Thymus (tissue), 11 donors: ENCODE measurements at regions not wholly inside any gene's neighbourhood (a gene's known extent, or its start where the extent isn't known, plus 50 kb on each side); places are given as distances from the start of the nearest gene placed in this dataset.
"Not testable (repeated sequence)": the region's sequence is repeated elsewhere in the genome, so short reads cannot be mapped to it uniquely, and the experiment has no call there.

Experiments used
- DNase-seq, 9 donors: peaks; one replicate each; pipeline ENCODE4 v3.0.0-alpha.2; 2013; ENCODE audit warnings: low spot score in 9 of 9, low read depth in 6 of 9, missing footprints in 1 of 9
- H3K27ac ChIP-seq, 2 donors: one replicate each; pipeline ENCODE4 v1.5.1; 2013; ENCODE audit warnings: control low read depth in 1 of 2, low read depth in 1 of 2, low read length in 1 of 2, mild to moderate bottlenecking in 1 of 2, moderate library complexity in 1 of 2
- H3K27me3 ChIP-seq, 2 donors: one replicate each; pipeline ENCODE4 v1.5.1; 2013; ENCODE audit warnings: low read length in 1 of 2; ENCODE audit not compliant: control insufficient read depth in 2 of 2, insufficient read depth in 1 of 2
- H3K36me3 ChIP-seq, 2 donors: one replicate each; pipeline ENCODE4 v1.5.1; 2013; ENCODE audit warnings: low read length in 1 of 2, mild to moderate bottlenecking in 1 of 2, moderate library complexity in 1 of 2; ENCODE audit not compliant: control insufficient read depth in 2 of 2, insufficient read depth in 2 of 2
- H3K4me1 ChIP-seq, 2 donors: one replicate each; pipeline ENCODE4 v1.5.1; 2013; ENCODE audit warnings: low read length in 2 of 2; ENCODE audit not compliant: control insufficient read depth in 2 of 2, insufficient read depth in 2 of 2
- H3K4me3 ChIP-seq, 2 donors: one replicate each; pipeline ENCODE4 v1.5.1; 2013; ENCODE audit warnings: low read length in 2 of 2, control low read depth in 1 of 2, mild to moderate bottlenecking in 1 of 2
- H3K9me3 ChIP-seq, 2 donors: one replicate each; pipeline ENCODE4 v1.5.1; 2013; ENCODE audit warnings: low read length in 1 of 2, mild to moderate bottlenecking in 1 of 2; ENCODE audit not compliant: control insufficient read depth in 2 of 2, insufficient read depth in 1 of 2
- WGBS: extraction: QIAGEN DNeasy Blood & Tissue Kit; methylation state at CpG from one replicate; pipeline ENCODE4 v1.1.7; 2013; 5-methylcytosine and 5-hydroxymethylcytosine counted together
- donor health status: healthy.

GRCh38 chr11:90449606-90450005 is 226.8 kb upstream of the CHORDC1 start:
- Histone ChIP-seq H3K9me3 (no peaks in the 10 kb centered on the region), H3K4me1 (no peaks in the 10 kb centered on the region), H3K27ac (no peak overlapping the region), H3K27me3 (no peaks in the 10 kb centered on the region), H3K36me3 (no peaks in the 10 kb centered on the region), H3K4me3 (no peak overlapping the region)
- DNase-seq: no peak
- WGBS: 91% methylated on average over 2 of the region's 2 CpGs

DNA sequence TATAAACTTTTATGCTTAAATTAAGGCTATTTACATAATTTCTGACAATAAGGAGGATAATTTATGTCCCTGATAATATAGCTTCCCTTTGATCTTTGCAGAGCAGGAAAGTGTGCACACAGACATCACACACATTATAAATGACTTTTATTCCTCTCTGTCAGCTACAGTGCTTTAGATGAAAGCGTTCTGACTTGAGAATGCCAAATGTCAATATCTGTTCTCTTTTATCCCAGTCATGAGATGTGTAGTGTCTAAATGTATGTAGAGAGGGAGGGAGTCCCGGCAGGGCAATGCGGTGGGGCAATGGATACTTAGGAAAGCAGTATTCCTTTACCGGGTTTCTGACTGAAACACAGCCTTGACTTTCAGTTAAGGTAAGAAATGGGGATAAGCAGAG is 225.4 kb upstream of the CHORDC1 start:
- WGBS: 95% methylated on average over 4 of the region's 4 CpGs
- Histone ChIP-seq H3K9me3 (no peaks in the 10 kb centered on the region), H3K27ac (no peak overlapping the region), H3K4me1 (no peaks in the 10 kb centered on the region), H3K4me3 (no peak overlapping the region), H3K36me3 (no peaks in the 10 kb centered on the region), H3K27me3 (no peaks in the 10 kb centered on the region)
- no peak for DNase-seq

GRCh38 chr11:90447618-90448017 is 224.8 kb upstream of the CHORDC1 start:
- Histone ChIP-seq H3K4me1 (no peaks in the 10 kb centered on the region), H3K36me3 (no peaks in the 10 kb centered on the region), H3K9me3 (no peaks in the 10 kb centered on the region), H3K27me3 (no peaks in the 10 kb centered on the region), H3K27ac (no peak overlapping the region), H3K4me3 (no peak overlapping the region)
- WGBS: 96% methylated on average over 5 of the region's 5 CpGs
- no peak for DNase-seq

DNA sequence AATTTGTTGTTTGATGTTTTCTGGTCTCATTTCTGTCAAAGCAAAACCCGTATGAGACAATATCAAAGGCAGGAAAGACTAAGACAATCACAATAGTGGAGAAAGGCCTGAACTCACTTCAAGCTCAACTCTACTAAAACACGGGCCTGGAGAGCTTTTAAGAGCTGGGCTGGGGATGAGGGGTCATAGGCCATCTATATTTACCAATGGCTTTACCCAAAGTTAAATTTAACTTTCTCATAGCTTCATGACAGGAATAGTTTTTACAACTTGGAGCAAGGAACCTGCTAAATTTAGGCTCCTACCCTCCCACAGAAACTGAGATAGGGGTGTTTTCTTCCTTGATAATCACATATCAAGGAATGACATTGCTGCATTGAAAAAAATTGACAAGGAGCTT is 223.4 kb upstream of the CHORDC1 start:
- H3K9me3 ChIP-seq: no peaks in the 10 kb centered on the region
- no peaks in the 10 kb centered on the region for H3K36me3 ChIP-seq
- H3K27me3 ChIP-seq: no peaks in the 10 kb centered on the region
- 79% methylated on average over 2 of the region's 2 CpGs for WGBS
- H3K4me1 ChIP-seq: no peaks in the 10 kb centered on the region
- DNase-seq: no peak
- H3K4me3 ChIP-seq: no peak overlapping the region
- H3K27ac ChIP-seq: no peak overlapping the region

- Histone ChIP-seq H3K4me3 (no peak overlapping the region), H3K27me3 (no peaks in the 10 kb centered on the region), H3K36me3 (no peaks in the 10 kb centered on the region), H3K27ac (no peak overlapping the region), H3K4me1 (no peaks in the 10 kb centered on the region), H3K9me3 (no peaks in the 10 kb centered on the region)
- WGBS: 97% methylated on average over 4 of the region's 4 CpGs
- no peak for DNase-seq
These were observed 215.2 kb upstream of the CHORDC1 start for GRCh38 chr11:90438069-90438468.

GRCh38 chr11:90434858-90435257 is 212.0 kb upstream of the CHORDC1 start:
- no peak for DNase-seq
- H3K9me3 ChIP-seq: no peaks in the 10 kb centered on the region
- no peaks in the 10 kb centered on the region for H3K36me3 ChIP-seq
- no peak overlapping the region for H3K27ac ChIP-seq
- H3K4me1 ChIP-seq: no peaks in the 10 kb centered on the region
- H3K4me3 ChIP-seq: no peak overlapping the region
- H3K27me3 ChIP-seq: no peaks in the 10 kb centered on the region

DNA sequence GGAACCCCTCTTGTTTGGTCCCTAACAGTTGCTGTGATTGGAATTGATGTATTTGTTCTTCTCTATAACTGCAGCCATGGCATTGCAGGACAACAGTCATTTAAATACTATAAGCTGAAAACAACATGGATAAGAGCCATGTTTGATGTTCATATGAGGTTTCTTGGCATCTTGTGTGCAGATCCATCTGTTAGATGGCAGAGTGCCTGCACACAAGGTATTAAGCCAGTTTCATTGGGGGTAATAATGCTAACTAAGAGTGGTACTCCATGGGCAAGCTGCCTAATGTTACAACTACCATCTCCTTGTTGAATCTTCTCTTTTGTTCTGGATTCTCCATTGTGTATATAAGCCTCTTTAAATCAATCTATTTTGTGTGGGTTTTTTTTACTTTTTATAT is 206.0 kb upstream of the CHORDC1 start:
- H3K27ac ChIP-seq: no peak overlapping the region
- DNase-seq: no peak
- no peaks in the 10 kb centered on the region for H3K27me3 ChIP-seq
- H3K4me3 ChIP-seq: no peak overlapping the region
- H3K9me3 ChIP-seq: no peaks in the 10 kb centered on the region
- no peaks in the 10 kb centered on the region for H3K36me3 ChIP-seq
- H3K4me1 ChIP-seq: no peaks in the 10 kb centered on the region

- H3K4me3 ChIP-seq: no peak overlapping the region
- 79% methylated on average over 5 of the region's 5 CpGs for WGBS
- no peak for DNase-seq
- H3K36me3 ChIP-seq: no peaks in the 10 kb centered on the region
- H3K4me1 ChIP-seq: no peaks in the 10 kb centered on the region
- no peaks in the 10 kb centered on the region for H3K27me3 ChIP-seq
- no peak overlapping the region for H3K27ac ChIP-seq
- H3K9me3 ChIP-seq: no peaks in the 10 kb centered on the region
These were observed 203.6 kb upstream of the CHORDC1 start for GRCh38 chr11:90426442-90426841.

DNA sequence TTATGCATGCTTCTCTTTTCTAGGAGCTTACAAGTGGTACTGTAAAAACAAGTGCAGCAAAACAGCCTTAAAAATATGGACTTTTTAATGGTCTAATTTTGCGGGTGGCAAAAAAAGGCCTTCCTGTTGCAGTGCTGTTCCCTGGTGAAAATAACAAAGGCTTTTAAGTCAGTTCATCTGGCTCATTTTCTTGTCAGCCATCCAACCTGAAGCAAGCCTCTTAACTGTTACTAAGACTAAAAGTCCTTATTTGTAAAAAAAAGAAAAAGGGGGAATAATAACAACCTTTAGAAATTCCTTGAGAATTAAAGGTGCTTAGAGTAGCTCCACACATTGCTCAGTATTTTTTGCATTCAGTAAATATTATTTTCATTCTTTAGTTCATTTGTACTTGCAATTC is 200.5 kb upstream of the CHORDC1 start:
- Histone ChIP-seq H3K27me3 (no peaks in the 10 kb centered on the region), H3K4me3 (no peak overlapping the region), H3K9me3 (no peaks in the 10 kb centered on the region), H3K4me1 (no peaks in the 10 kb centered on the region), H3K36me3 (no peaks in the 10 kb centered on the region), H3K27ac (no peak overlapping the region)
- WGBS: 61% methylated on average over 1 of the region's 1 CpG
- no peak for DNase-seq

DNA sequence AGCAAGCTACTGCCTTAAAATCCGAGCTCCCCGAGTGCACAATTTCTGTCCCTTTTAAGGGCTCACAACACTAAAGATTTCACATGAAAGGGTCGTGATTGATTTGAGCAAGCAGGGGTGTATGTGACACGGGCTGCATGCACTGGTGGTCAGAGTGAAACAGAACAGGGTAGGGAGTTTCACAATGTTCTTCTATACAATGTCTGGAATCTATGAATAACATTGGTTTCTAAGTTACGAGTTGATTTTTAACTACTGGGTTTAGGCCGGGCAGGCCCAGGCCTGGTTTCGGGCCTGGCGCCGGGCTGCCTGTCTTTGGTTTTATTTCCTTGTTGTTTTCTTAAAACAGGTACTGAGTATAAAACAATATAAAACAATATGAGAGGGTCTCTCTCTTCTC is 199.9 kb upstream of the CHORDC1 start:
- WGBS: 77% methylated on average over 9 of the region's 9 CpGs
- not testable (repeated sequence) for H3K27me3 ChIP-seq, DNase-seq, H3K4me1 ChIP-seq, H3K36me3 ChIP-seq, H3K27ac ChIP-seq, H3K4me3 ChIP-seq, H3K9me3 ChIP-seq
